Stimulated activated CD4-positive, alpha-beta T cell treated with anti-CD3 and anti-CD28 coated beads, Interleukin-2, amount 100 ng/mL, for 48 hours (primary cell): ENCODE measurements at regions not wholly inside any gene's neighbourhood (a gene's known extent, or its start where the extent isn't known, plus 50 kb on each side); places are given as distances from the start of the nearest gene placed in this dataset.
"Not testable (repeated sequence)": the region's sequence is repeated elsewhere in the genome, so short reads cannot be mapped to it uniquely, and the experiment has no call there.

Source experiments
- DNase-seq, 2 donors: peaks; one replicate each; pipeline ENCODE4 v3.0.0-alpha.2; 2020

- no peak for DNase-seq
Measured at GRCh38 chr15:63434576-63435186, 53.0 kb upstream of the CA12 start.

- no peak for DNase-seq
Measured at GRCh38 chr15:63435204-63435820, 53.7 kb upstream of the CA12 start.

GRCh38 chr15:63436341-63436740 lies 54.7 kb upstream of the CA12 start:
- DNase-seq: no peak

- peak; percentile 48 to 65 for DNase-seq
Measured at GRCh38 chr15:63436872-63437375, 55.3 kb upstream of the CA12 start.

GRCh38 chr15:63439536-63440264 lies 58.1 kb upstream of the CA12 start:
- DNase-seq: no peak

- DNase-seq: no peak
Measured at GRCh38 chr15:63440265-63440648, 58.6 kb upstream of the CA12 start.

GRCh38 chr15:63440756-63441155 lies 59.1 kb upstream of the CA12 start:
- DNase-seq: no peak

- no peak for DNase-seq
Measured at GRCh38 chr15:63441266-63441665, 59.6 kb upstream of the CA12 start.

GRCh38 chr15:63442080-63442479 lies 60.4 kb upstream of the CA12 start:
- DNase-seq: no peak

GRCh38 chr15:63444611-63445010 lies 59.8 kb upstream of the USP3 start:
- no peak for DNase-seq

- DNase-seq: no peak
Measured at GRCh38 chr15:63446255-63446654, 58.1 kb upstream of the USP3 start.

- DNase-seq: no peak
Measured at GRCh38 chr15:63447017-63447676, 57.2 kb upstream of the USP3 start.

- DNase-seq: no peak
Measured at GRCh38 chr15:63448266-63448665, 56.1 kb upstream of the USP3 start.

- not testable (repeated sequence) for DNase-seq
Measured at GRCh38 chr15:63448872-63449555, 55.4 kb upstream of the USP3 start.

- no peak for DNase-seq
Measured at GRCh38 chr15:63449731-63450130, 54.7 kb upstream of the USP3 start.

- no peak for DNase-seq
Measured at GRCh38 chr15:63450884-63451225, 53.5 kb upstream of the USP3 start.

GRCh38 chr15:63451671-63452315 lies 52.6 kb upstream of the USP3 start:
- no peak for DNase-seq

- no peak for DNase-seq
Measured at GRCh38 chr15:63452552-63453136, 51.7 kb upstream of the USP3 start.

GRCh38 chr15:63453186-63453905 lies 51.0 kb upstream of the USP3 start:
- no peak for DNase-seq

- no peak for DNase-seq
Measured at GRCh38 chr15:63454503-63455211, 49.7 kb upstream of the USP3 start.
